Spleen (tissue), 11 donors: ENCODE measurements at regions not wholly inside any gene's neighbourhood (a gene's known extent, or its start where the extent isn't known, plus 50 kb on each side); places are given as distances from the start of the nearest gene placed in this dataset.

ENCODE experiments used
- DNase-seq: peaks from one replicate; pipeline ENCODE4 v3.0.0-alpha.2; 2020
- H3K27ac ChIP-seq, 8 donors: fragments of 200-600 bp; sonication (generic) in 7 of 8; 1 replicate in 4 of 8; 2 replicates in 4 of 8; pipeline versions ENCODE4 v1.5.0 to v1.8.0; 2016 to 2021; ENCODE audit warnings: inconsistent platforms in 4 of 8, mild to moderate bottlenecking in 4 of 8, moderate library complexity in 1 of 8
- H3K27me3 ChIP-seq, 7 donors: fragments of 200-600 bp; sonication (generic) in 6 of 7; replicated peaks in 1 of 7; 1 replicate in 4 of 7; 2 replicates in 3 of 7; pipeline versions ENCODE4 v1.5.0 to v1.8.0; 2016 to 2021; ENCODE audit warnings: inconsistent platforms in 3 of 7, mild to moderate bottlenecking in 1 of 7
- H3K36me3 ChIP-seq, 6 donors: fragments of 200-600 bp; sonication (generic) in 5 of 6; 1 replicate in 4 of 6; 2 replicates in 2 of 6; pipeline versions ENCODE4 v1.5.0 to v1.8.0; 2016 to 2021; ENCODE audit warnings: inconsistent platforms in 2 of 6
- H3K4me1 ChIP-seq, 6 donors: fragments of 200-600 bp; sonication (generic) in 5 of 6; 1 replicate in 3 of 6; 2 replicates in 3 of 6; pipeline versions ENCODE4 v1.5.0 to v1.8.0; 2016 to 2021; ENCODE audit warnings: inconsistent platforms in 3 of 6
- H3K4me3 ChIP-seq, 8 donors: fragments of 200-600 bp; sonication (generic) in 7 of 8; 1 replicate in 4 of 8; 2 replicates in 4 of 8; pipeline versions ENCODE4 v1.5.0 to v1.8.0; 2016 to 2021; ENCODE audit warnings: inconsistent platforms in 4 of 8, mild to moderate bottlenecking in 4 of 8, moderate library complexity in 2 of 8
- H3K9me3 ChIP-seq, 8 donors: fragments of 200-600 bp; sonication (generic) in 7 of 8; 1 replicate in 4 of 8; 2 replicates in 4 of 8; pipeline versions ENCODE4 v1.5.0 to v1.8.0; 2016 to 2021; ENCODE audit warnings: inconsistent platforms in 4 of 8
- POLR2A ChIP-seq, 3 donors: fragments of 450-650 bp; IDR thresholded peaks; one replicate each; pipeline ENCODE4 v1.5.1; 2017; ENCODE audit warnings: antibody characterized with exemption in 3 of 3, mild to moderate bottlenecking in 1 of 3
- POLR2AphosphoS5 ChIP-seq, 3 donors: sonication (generic); formaldehyde crosslinking; IDR thresholded peaks; one replicate each; pipeline ENCODE4 v1.5.1; 2017; ENCODE audit warnings: antibody characterized with exemption in 3 of 3
- WGBS, 5 donors: extraction: QIAGEN DNeasy Blood & Tissue Kit in 3 of 5; methylation state at CpG; one replicate each; pipeline versions ENCODE4 v1.1.5 to v1.1.7; 2013 to 2018; 5-methylcytosine and 5-hydroxymethylcytosine counted together
- intact Hi-C: fragments of 100-400 bp; cut with DNase I; formaldehyde crosslinking; loops from one replicate; pipeline ENCODE4 v1.15.0; 2023; ENCODE audit warnings: low total_unique reads
- TF ChIP-seq, protein P1 (sequence below), 11 experiments: fragments of 200-600 bp in 7 of 11; fragments of 450-650 bp in 4 of 11; sonication (generic) in 4 of 11; IDR thresholded peaks in 8 of 11; conservative IDR thresholded peaks in 3 of 11; 1 replicate in 7 of 11; 2 replicates in 4 of 11; pipeline versions ENCODE4 v1.4.0 to v1.8.0; 2016 to 2021; ENCODE audit warnings: antibody characterized with exemption in 11 of 11, inconsistent platforms in 4 of 11, mild to moderate bottlenecking in 1 of 11
- donor health status: healthy with polysubstance abuse.
- donor health status: DM: no; HTN: no; CAD: no; lungs with moderate emphysema.
- donor health status: DM: no; HTN: no; CAD: no.
- donor health status: Bipolar disorder and iron deficiency.
- donor health status: healthy.
- donor health status: DM: no; HTN: no; CAD: no.
- donor health status: DM: yes; HTN: yes; CAD: no.

GRCh38 chr13:42478531-42479156, 95.3 kb upstream of the TNFSF11 start:
- WGBS, 5 donors, result 77 to 84% (median 81%) methylated on average over 3 of the region's 3 CpGs

GRCh38 chr13:42484386-42484785, 89.6 kb upstream of the TNFSF11 start:
- no peaks in the 10 kb centered on the region for H3K9me3 ChIP-seq
- intact Hi-C loops, result no loop called here
- H3K4me1 ChIP-seq, result no peaks in the 10 kb centered on the region
- DNase-seq, result no peak
- H3K27me3 ChIP-seq, result no peaks in the 10 kb centered on the region
- no peak overlapping the region for H3K4me3 ChIP-seq
- H3K27ac ChIP-seq, result no peak overlapping the region
- no peaks in the 10 kb centered on the region for H3K36me3 ChIP-seq
- no peak for TF ChIP-seq POLR2AphosphoS5 (IDR thresholded peaks at IDR 0.05)
- TF ChIP-seq, protein P1, sequence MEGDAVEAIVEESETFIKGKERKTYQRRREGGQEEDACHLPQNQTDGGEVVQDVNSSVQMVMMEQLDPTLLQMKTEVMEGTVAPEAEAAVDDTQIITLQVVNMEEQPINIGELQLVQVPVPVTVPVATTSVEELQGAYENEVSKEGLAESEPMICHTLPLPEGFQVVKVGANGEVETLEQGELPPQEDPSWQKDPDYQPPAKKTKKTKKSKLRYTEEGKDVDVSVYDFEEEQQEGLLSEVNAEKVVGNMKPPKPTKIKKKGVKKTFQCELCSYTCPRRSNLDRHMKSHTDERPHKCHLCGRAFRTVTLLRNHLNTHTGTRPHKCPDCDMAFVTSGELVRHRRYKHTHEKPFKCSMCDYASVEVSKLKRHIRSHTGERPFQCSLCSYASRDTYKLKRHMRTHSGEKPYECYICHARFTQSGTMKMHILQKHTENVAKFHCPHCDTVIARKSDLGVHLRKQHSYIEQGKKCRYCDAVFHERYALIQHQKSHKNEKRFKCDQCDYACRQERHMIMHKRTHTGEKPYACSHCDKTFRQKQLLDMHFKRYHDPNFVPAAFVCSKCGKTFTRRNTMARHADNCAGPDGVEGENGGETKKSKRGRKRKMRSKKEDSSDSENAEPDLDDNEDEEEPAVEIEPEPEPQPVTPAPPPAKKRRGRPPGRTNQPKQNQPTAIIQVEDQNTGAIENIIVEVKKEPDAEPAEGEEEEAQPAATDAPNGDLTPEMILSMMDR (IDR thresholded peaks at IDR 0.05 in 8 of 11, conservative IDR thresholded peaks at IDR 0.05 in 3 of 11), result no peak
- TF ChIP-seq POLR2A (IDR thresholded peaks at IDR 0.05), result no peak

More at GRCh38 chr13:42478531-42479156, 95.3 kb upstream of the TNFSF11 start:
- Histone ChIP-seq H3K4me3 (no peak overlapping the region), H3K27me3 (no peaks in the 10 kb centered on the region), H3K4me1 (no peaks in the 10 kb centered on the region), H3K9me3 (no peaks in the 10 kb centered on the region), H3K36me3 (no peaks in the 10 kb centered on the region), H3K27ac (no peak overlapping the region)
- no peak for TF ChIP-seq POLR2AphosphoS5 (IDR thresholded peaks at IDR 0.05)
- TF ChIP-seq, protein P1 (IDR thresholded peaks at IDR 0.05 in 8 of 11, conservative IDR thresholded peaks at IDR 0.05 in 3 of 11), result peak in 2 of 11 experiments; percentile 18 to 31
- DNase-seq, result no peak
- intact Hi-C loops, result loop anchor here (2.0 to 10.0 kb wide), 2 partner anchors 14 to 144 kb away; no protein-coding TSS in a partner anchor

- no peak overlapping the region for H3K27ac ChIP-seq
- no peaks in the 10 kb centered on the region for H3K36me3 ChIP-seq
- no peak for TF ChIP-seq POLR2AphosphoS5 (IDR thresholded peaks at IDR 0.05)
- no peaks in the 10 kb centered on the region for H3K27me3 ChIP-seq
- 77 to 90% (median 83%) methylated on average over 2 of the region's 2 CpGs for WGBS, 5 donors
- no peak overlapping the region for H3K4me3 ChIP-seq
- no peak for DNase-seq
- intact Hi-C loops, result no loop called here
- no peaks in the 10 kb centered on the region for H3K4me1 ChIP-seq
- no peaks in the 10 kb centered on the region for H3K9me3 ChIP-seq
Measured at GRCh38 chr13:42485272-42485671, 88.7 kb upstream of the TNFSF11 start.

DNA sequence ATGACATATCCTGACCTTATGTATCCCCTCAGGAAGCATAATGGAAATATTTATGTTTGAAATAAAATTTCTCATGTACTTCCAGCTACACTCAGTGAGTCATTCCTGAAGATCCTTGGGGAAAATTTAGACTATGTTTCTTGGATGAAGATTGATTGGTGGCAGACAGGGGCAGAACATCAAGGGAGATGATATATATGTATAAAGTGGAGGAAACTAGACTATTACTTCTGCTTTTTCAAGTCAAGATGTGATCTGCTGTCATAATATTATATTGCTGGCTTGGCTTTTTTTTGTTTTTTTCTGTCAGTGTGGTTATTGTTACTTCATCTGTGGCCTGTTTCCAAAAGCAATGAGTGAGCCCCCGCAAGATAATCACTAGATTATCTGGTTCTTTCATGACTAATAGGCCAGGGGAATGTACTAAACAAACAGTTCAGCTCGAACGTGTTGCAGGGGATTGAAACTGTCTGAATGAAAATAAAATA, 87.2 kb upstream of the TNFSF11 start:
- TF ChIP-seq POLR2A (IDR thresholded peaks at IDR 0.05) (no peak), POLR2AphosphoS5 (IDR thresholded peaks at IDR 0.05) (no peak)
- WGBS, 5 donors, result 20 to 44% (median 29%) methylated on average over 3 of the region's 3 CpGs
- no peak for DNase-seq
- no peak overlapping the region for H3K4me3 ChIP-seq
- H3K27me3 ChIP-seq, result no peaks in the 10 kb centered on the region
- no peak overlapping the region for H3K27ac ChIP-seq
- no peaks in the 10 kb centered on the region for H3K36me3 ChIP-seq
- intact Hi-C loops, result no loop called here
- no peaks in the 10 kb centered on the region for H3K9me3 ChIP-seq
- no peaks in the 10 kb centered on the region for H3K4me1 ChIP-seq

DNA sequence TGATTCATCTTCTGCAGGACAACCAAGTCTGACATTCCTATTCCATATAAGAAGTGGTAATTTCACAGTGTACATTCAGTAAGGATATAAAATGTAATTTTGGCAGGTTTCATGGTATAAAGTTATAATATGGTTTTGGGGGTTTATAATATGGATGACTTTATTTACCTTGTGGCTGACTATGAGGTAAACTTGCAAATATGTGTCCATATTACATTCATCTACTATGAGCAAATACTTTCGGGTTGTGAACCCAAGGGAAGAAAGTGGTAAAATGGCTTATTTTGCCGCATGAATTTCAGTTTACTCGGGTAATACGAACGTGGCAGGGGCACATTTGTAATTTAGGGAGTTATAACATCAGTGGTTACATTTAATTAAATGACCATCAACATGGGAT, 86.7 kb upstream of the TNFSF11 start:
- no peaks in the 10 kb centered on the region for H3K27me3 ChIP-seq
- H3K4me1 ChIP-seq, result no peaks in the 10 kb centered on the region
- intact Hi-C loops, result no loop called here
- no peak overlapping the region for H3K4me3 ChIP-seq
- no peaks in the 10 kb centered on the region for H3K36me3 ChIP-seq
- no peak for TF ChIP-seq POLR2A (IDR thresholded peaks at IDR 0.05)
- TF ChIP-seq, protein P1 (IDR thresholded peaks at IDR 0.05 in 8 of 11, conservative IDR thresholded peaks at IDR 0.05 in 3 of 11), result no peak
- no peak for TF ChIP-seq POLR2AphosphoS5 (IDR thresholded peaks at IDR 0.05)
- WGBS, 5 donors, result 94 to 98% (median 95%) methylated on average over 5 of the region's 5 CpGs
- no peak overlapping the region for H3K27ac ChIP-seq
- no peak for DNase-seq
- no peaks in the 10 kb centered on the region for H3K9me3 ChIP-seq
